Stimulated activated CD8-positive, alpha-beta memory T cell treated with anti-CD3 and anti-CD28 coated beads, Interleukin-15, amount 100 ng/mL, for 24 hours (primary cell): ENCODE measurements at regions not wholly inside any gene's neighbourhood (a gene's known extent, or its start where the extent isn't known, plus 50 kb on each side); places are given as distances from the start of the nearest gene placed in this dataset.
"Not testable (repeated sequence)": the region's sequence is repeated elsewhere in the genome, so short reads cannot be mapped to it uniquely, and the experiment has no call there.

ENCODE experiments used
- DNase-seq: peaks from one replicate; pipeline ENCODE4 v3.0.0-alpha.2; 2020; ENCODE audit warnings: low read depth

DNA sequence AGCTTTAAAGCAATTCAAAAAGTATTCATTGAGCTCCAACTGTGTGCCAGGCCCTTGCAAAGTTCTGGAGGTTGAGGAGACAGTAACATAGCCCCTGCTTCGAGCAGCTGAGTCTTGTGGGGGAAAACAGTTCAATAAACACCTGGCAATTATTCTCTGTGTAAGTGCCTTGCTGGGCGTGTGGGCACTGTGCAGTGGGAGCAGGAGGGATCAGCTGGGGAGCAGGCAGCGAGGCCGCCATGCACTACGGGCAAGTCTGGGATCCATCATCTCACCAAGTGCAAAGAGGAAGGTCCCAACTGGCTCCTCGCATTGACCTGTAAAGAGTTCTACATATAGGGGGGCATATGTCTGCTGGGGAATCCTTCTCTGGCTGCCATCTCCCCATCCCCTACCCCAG is 342.2 kb upstream of the HS6ST1 start:
- no peak for DNase-seq

DNA sequence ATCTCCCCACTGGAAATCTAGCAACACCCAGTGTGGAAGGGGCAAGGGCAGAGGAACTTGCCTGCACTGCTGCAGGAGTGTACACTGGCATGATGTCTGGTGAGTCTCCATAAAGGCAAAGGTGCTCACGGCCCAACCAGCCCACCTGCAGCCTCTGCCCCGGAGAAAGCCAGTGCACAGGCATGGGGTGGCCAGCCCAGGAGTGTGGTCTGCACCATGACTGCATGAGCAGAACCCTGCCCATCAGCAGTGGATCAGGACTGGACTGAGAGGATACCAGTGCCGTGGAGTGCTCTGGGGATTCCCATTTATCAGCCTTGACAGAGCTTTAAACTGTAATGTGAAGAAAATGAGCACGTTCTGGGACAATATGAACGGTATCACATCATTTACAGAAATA is 342.6 kb upstream of the HS6ST1 start:
- DNase-seq: no peak

DNA sequence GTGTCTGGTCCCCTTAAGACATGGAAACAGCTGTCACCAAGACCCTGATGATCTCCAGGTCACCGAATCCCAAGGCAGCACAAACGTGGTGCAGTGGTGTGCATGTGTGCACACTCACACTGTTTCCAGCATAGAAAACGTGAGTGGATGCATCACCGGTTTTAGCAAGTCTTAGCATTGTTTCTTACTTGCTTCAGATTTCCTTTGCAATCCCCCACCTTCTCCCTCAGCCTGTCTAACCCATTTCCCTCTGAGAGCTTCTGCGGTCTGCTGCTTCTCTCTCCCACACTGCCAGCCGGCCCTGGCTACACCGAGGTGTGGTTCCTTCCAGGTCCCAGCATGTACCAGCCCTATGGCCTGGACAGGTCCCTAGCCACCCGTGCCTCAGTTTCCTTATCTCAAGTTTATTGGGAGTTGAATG is 343.4 kb upstream of the HS6ST1 start:
- no peak for DNase-seq

DNA sequence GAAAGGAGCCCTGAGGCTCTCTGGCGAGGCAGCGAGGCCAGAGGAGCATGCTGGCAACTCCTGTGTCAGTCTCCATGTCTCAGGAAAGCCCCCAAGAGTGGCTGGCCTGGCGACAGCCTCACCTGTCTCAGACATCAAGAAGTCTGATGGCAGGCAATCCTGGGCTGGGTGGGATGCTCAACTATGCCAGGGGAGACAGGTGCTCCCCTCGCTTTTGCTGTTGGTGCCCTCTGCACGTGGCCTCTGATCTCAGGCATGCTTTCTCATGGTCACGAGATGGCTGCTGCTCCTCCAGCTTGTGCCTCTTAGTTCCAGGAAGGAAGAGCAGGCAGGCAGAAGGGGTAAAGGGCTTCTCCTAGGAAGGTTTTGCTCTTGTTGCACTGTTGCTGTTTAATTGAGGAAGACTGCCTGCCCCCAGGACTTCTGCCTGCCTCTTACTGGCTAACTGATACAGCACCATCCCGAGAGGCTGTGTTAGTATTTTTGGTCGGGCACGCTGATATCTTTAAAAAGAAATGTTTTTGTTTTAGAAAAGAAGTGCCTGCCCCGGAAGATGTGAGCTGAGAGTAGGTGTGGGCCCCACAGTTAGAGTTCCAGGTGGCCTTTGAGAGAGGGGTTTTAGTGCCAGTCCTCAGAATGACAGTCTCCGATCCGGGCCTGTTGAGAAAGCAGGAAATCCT is 344.8 kb upstream of the HS6ST1 start:
- DNase-seq: no peak

- no peak for DNase-seq
Observed at GRCh38 chr2:128664499-128664971, 345.9 kb upstream of the HS6ST1 start.

- DNase-seq: no peak
Observed at GRCh38 chr2:128665113-128665512, 346.4 kb upstream of the HS6ST1 start.

DNA sequence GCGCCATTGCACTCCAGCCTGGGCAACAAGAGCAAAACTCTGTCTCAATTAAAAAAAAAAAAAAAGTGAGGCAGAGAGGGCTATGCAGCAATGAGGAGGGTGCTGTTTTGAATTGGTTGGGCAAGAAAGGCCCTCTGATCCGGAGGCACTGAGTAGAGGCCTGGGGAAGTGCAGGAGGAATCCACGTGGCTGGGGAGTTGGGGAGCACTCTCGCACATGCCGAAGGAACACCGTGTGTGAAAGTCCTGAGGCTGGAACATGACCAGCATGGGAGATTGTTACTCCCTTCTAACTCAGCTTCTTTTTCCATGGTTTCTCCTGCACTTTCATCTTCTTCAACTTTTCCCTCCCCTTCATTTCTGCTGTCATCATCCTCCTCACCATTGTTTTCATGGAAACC is 347.9 kb upstream of the HS6ST1 start:
- DNase-seq: no peak

GRCh38 chr2:128667391-128667790 is 348.7 kb upstream of the HS6ST1 start:
- no peak for DNase-seq

DNA sequence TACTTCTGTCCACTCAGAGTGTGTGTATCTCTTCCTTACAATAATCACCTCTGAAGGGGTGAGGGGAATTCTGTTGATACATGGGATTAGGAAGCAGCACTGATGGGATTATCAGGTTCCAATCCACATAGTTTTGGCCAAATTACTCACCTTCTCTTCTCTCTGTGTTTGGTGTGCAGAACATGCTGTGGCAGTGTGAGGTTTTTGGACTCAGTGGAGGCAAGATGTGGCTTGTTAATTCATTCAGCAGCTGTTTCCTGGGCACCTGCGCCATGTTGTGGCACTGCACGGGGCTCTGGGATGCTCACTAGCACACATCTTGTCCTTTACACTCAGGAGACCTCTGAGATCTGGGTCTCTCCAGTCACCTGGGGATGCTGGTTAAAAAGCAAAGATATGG is 350.3 kb upstream of the HS6ST1 start:
- DNase-seq: no peak

GRCh38 chr2:128670066-128670465 is 351.4 kb upstream of the HS6ST1 start:
- DNase-seq: no peak

- DNase-seq: not testable (repeated sequence)
Observed at GRCh38 chr2:128671981-128672757, 353.5 kb upstream of the HS6ST1 start.

DNA sequence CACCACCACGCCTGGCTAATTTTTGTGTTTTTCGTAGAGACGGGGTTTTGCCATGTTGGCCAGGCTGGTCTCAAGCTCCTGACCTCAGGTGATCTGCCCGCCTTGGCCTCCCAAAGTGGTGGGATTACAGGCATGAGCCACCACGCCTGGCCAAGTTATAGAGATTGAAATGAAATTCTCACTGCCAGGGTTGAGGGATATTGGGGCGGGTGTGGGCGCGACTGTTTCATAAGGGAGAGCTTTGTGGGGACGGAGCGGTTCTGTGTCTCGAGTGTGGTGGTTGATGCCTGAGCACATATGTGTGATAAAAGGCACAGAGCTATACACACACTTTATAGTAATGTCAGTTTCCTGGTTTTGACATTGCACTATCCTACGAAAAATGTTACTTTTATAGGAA is 361.0 kb upstream of the HS6ST1 start:
- not testable (repeated sequence) for DNase-seq

DNA sequence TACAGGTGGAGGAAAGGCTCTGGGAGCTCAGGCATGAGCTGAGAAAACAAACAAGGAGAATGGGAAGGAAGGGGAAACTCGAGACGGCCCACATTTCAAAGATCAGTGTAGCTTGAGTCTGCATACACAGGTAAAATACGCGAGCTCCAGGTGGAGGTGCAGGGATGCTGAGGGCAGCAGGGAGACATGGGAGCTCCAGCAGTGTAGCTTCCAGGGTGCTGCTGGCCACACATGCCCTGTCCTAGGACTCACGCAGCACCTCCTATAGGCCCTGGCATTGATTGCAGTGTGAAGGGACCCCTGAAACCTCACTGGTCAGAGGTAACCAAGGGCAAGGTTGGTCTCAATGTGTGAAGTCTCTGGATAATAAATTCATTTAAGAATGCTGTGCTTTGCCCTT is 362.8 kb upstream of the HS6ST1 start:
- no peak for DNase-seq

DNA sequence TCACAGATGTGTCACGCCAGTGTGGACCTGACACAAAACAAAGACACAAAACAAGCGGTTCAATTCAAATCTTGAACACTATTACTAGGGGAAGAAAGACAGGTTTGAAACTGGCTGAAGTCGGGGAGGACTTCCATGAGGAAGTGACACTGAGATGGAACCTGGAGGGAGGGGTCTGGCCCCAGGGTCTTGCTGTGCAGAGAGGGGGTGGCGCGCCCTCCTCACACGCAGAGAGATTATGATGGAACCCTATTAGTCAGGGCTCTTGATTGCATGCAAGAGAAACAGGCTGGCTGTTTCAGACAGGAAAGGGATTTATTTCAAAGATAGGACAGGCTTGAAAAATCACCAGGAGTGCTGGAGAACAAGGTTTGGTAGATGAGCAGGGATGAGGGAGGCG is 363.6 kb upstream of the HS6ST1 start:
- DNase-seq: no peak

DNA sequence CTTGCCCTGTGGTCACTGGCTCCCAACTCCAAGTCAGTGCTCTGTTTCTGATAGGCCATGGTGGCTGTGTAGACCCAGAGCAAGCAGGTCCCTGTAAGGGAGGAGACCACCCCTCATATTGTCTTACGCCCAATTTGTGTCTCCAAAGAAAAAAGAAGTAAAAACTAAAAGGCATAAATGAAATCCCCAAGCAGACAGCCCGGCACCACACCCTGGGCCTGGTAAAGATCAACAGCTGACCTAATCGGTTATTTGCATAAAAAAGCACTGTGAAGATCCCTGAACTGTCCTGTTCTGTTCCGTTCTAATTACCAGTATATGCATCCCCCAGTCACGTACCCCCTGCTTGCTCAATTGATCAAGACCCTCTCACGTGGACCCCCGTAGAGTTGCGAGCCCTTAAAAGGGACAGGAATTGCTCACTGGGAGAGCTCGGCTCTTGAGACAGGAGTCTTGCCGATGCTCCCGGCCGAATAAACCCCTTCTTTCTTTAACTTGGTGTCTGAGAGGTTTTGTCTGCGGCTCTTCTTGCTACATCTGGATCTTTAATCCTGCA is 364.1 kb upstream of the HS6ST1 start:
- no peak for DNase-seq

GRCh38 chr2:128684523-128684922 is 365.9 kb upstream of the HS6ST1 start:
- DNase-seq: no peak

- no peak for DNase-seq
Observed at GRCh38 chr2:128685841-128686496, 367.3 kb upstream of the HS6ST1 start.

DNA sequence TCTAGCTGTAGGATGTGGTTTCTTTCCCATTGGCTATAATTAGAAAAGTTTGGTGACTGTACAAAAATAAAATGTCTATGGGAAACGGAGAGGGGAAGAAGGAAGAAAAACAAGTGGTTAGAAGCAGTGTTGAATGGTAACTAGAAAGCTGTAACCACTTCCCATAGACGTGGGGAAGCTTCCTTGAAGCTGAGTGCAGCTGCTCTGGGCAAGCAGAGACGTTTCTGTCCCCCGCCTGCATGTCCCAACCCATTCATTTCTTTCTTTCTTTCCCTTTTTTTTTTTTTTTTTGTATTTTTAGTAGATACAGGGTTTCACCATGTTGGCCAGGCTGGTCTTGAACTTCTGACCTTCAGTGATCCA is 367.8 kb upstream of the HS6ST1 start:
- no peak for DNase-seq

- DNase-seq: no peak
Observed at GRCh38 chr2:128686881-128687555, 368.4 kb upstream of the HS6ST1 start.

- no peak for DNase-seq
Observed at GRCh38 chr2:128687565-128687964, 368.9 kb upstream of the HS6ST1 start.

DNA sequence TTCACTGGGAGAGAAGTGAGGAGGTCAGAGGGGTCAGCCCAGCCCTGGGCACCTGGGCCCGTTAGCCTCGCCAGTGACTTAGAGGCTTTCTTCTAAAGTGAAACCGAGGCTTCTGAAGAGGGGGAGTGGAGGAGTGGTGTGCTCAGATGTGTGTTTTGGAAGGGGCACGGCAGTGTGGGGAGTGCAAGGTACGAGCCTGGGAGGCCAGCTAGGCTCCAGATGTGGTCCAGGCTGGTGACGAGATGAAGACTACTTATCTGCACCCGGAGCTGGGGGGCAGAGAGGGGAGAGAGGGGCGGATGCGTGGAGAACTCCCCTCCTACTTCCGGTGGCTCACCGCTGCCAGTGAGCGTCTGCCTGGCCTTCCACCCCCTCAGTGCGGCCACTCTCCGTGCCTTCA is 371.3 kb upstream of the HS6ST1 start:
- no peak for DNase-seq

DNA sequence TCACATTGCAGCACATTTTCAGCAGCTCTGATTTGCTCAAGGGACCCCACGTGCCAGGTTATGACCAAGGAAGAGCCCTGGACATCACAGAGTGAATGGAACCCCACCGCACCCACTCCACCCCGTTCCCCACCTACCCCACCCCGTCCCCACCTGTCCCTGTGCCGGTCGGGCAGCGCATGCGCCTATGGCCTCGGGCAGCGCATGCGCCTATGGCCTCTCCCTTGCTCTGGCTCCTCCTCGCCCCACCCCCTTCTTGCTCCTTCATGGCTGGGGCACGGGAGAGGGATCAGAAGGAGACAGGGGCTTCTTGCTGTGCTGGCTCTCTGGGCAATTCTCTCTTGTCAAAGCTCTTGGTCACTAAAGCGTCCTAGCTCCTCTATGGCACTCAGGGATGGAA is 371.8 kb upstream of the HS6ST1 start:
- no peak for DNase-seq
